ENCODE measurements at regions not wholly inside any gene's neighbourhood (a gene's known extent, or its start where the extent isn't known, plus 50 kb on each side); places are given as distances from the start of the nearest gene placed in this dataset.

DNA sequence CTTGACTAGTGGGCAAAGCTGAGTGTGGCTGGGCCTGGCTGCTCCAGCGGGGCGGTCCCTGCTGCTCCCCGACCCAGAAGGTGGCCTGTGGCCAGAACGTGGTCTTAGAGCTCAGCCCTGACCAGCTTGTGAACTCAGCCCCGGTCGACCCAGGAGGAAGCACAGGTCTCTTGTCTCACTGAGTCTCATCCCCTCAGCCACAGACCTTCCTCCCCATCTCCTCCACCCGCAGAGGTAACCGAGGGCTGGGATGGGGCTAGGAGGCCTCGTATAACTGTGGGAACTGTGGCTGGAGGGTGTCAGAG is 546.2 kb upstream of the B3GAT1 start:
- TF ChIP-seq, protein P1, sequence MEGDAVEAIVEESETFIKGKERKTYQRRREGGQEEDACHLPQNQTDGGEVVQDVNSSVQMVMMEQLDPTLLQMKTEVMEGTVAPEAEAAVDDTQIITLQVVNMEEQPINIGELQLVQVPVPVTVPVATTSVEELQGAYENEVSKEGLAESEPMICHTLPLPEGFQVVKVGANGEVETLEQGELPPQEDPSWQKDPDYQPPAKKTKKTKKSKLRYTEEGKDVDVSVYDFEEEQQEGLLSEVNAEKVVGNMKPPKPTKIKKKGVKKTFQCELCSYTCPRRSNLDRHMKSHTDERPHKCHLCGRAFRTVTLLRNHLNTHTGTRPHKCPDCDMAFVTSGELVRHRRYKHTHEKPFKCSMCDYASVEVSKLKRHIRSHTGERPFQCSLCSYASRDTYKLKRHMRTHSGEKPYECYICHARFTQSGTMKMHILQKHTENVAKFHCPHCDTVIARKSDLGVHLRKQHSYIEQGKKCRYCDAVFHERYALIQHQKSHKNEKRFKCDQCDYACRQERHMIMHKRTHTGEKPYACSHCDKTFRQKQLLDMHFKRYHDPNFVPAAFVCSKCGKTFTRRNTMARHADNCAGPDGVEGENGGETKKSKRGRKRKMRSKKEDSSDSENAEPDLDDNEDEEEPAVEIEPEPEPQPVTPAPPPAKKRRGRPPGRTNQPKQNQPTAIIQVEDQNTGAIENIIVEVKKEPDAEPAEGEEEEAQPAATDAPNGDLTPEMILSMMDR (IDR thresholded peaks at IDR 0.05; ENCODE audit: insufficient read depth, low read depth, low read length): no peak
- TF ChIP-seq EZH2 (IDR thresholded peaks at IDR 0.05; ENCODE audit: insufficient read depth, low read length): no peak

Data from astrocyte (in vitro differentiated cells and primary cell).